Endothelial cell of umbilical vein (primary cell): ENCODE measurements at regions not wholly inside any gene's neighbourhood (a gene's known extent, or its start where the extent isn't known, plus 50 kb on each side); places are given as distances from the start of the nearest gene placed in this dataset.

Experiments used
- BruUV-seq: library from RNA; stranded (reverse); fragments of 400-500 nt; replicated peaks from 2 replicates; lab custom pipeline; 2021; lab: Mats Ljungman, UMichigan
- CTCF ChIA-PET: fragments of 300-600, 350-600 bp; sonication (Branson Sonifier 250); formaldehyde crosslinking; loops from one replicate; lab custom pipeline; 2021; ENCODE audit warnings: antibody characterized with exemption, inconsistent platforms; lab: Charles Lee
- POLR2A ChIA-PET: fragments of 300-600, 350-600 bp; sonication (Branson Sonifier 250); formaldehyde crosslinking; loops from one replicate; lab custom pipeline; 2021; ENCODE audit warnings: antibody characterized with exemption, inconsistent platforms; lab: Charles Lee
- DNase-seq: peaks from one replicate; pipeline ENCODE4 v3.0.0-alpha.2; 2011; ENCODE audit warnings: low read depth, low spot score
- FAIRE-seq: peaks from 2 replicates; lab custom pipeline; 2011; peaks lifted over from hg19 to GRCh38; lab: Jason Lieb, UNC
- H2AFZ ChIP-seq: 2 replicates; pipeline ENCODE4 v1.6.0; 2012; ENCODE audit warnings: low read depth, low read length, control low read depth, inconsistent platforms
- H3K27ac ChIP-seq: 2 replicates; pipeline ENCODE4 v1.5.1; 2011; ENCODE audit warnings: low read depth, mild to moderate bottlenecking, control low read depth, low read length, moderate library complexity; ENCODE audit not compliant: insufficient read depth
- H3K27me3 ChIP-seq, 2 experiments: 2 replicates each; pipeline versions ENCODE4 v1.6.0 to v1.6.1; 2011; ENCODE audit warnings: low read length in 2 of 2, mixed read lengths in 1 of 2; ENCODE audit not compliant: control insufficient read depth in 2 of 2, insufficient read depth in 2 of 2
- H3K36me3 ChIP-seq, 2 experiments: 2 replicates in 1 of 2; 3 replicates in 1 of 2; pipeline ENCODE4 v1.5.1; 2011; ENCODE audit warnings: low read length in 2 of 2, mild to moderate bottlenecking in 1 of 2, moderate library complexity in 1 of 2; ENCODE audit not compliant: control insufficient read depth in 2 of 2, insufficient read depth in 2 of 2; ENCODE audit errors: extremely low read depth in 1 of 2
- H3K4me1 ChIP-seq: 3 replicates; pipeline ENCODE4 v1.5.1; 2011; ENCODE audit warnings: mild to moderate bottlenecking, low read length; ENCODE audit not compliant: control insufficient read depth, insufficient read depth; ENCODE audit errors: extremely low read depth
- H3K4me2 ChIP-seq: 2 replicates; pipeline ENCODE4 v1.6.1; 2011; ENCODE audit warnings: low read length, control low read depth, mixed read lengths; ENCODE audit not compliant: insufficient read depth
- H3K4me3 ChIP-seq, 3 experiments: fragments of 200-600 bp in 1 of 3; sonication (generic), shearing (Covaris generic) in 1 of 3; replicated peaks in 1 of 3; 2 replicates each; pipeline ENCODE4 v1.5.1; 2011 to 2016; ENCODE audit warnings: control low read depth in 3 of 3, low read length in 3 of 3, mild to moderate bottlenecking in 2 of 3, inconsistent platforms in 1 of 3, low read depth in 1 of 3, moderate library complexity in 1 of 3; ENCODE audit not compliant: insufficient read depth in 1 of 3
- H3K79me2 ChIP-seq: 2 replicates; pipeline ENCODE4 v1.6.0; 2012; ENCODE audit warnings: low read length, inconsistent platforms; ENCODE audit not compliant: control insufficient read depth, insufficient read depth
- H3K9ac ChIP-seq: replicated peaks from 2 replicates; pipeline ENCODE3; 2011; ENCODE audit warnings: low read length, control low read depth; ENCODE audit not compliant: insufficient read depth; ENCODE audit errors: extremely low read depth
- H3K9me1 ChIP-seq: replicated peaks from 3 replicates; pipeline ENCODE4 v1.6.0; 2011; ENCODE audit warnings: mild to moderate bottlenecking, low read length; ENCODE audit not compliant: control insufficient read depth, insufficient read depth; ENCODE audit errors: extremely low read depth
- H3K9me3 ChIP-seq: replicated peaks from 2 replicates; pipeline ENCODE4 v1.5.1; 2012; ENCODE audit warnings: low read length, inconsistent platforms; ENCODE audit not compliant: control insufficient read depth, insufficient read depth
- H4K20me1 ChIP-seq: replicated peaks from 2 replicates; pipeline ENCODE3; 2011; ENCODE audit warnings: mild to moderate bottlenecking, low read length; ENCODE audit not compliant: control insufficient read depth, insufficient read depth; ENCODE audit errors: extremely low read depth
- CTCF ChIP-seq, 2 donors: IDR thresholded peaks; 1 replicate in 1 of 2; 2 replicates in 1 of 2; pipeline ENCODE4 v1.5.1; 2011; ENCODE audit warnings: low read length in 2 of 2, mild to moderate bottlenecking in 2 of 2, moderate library complexity in 2 of 2, control low read depth in 1 of 2, inconsistent platforms in 1 of 2, low read depth in 1 of 2; ENCODE audit not compliant: insufficient read depth in 1 of 2; ENCODE audit errors: extremely low read depth in 1 of 2
- EZH2 ChIP-seq: IDR thresholded peaks from 2 replicates; pipeline ENCODE4 v1.6.1; 2012; ENCODE audit warnings: borderline replicate concordance, low read depth, mild to moderate bottlenecking, moderate library complexity, low read length, inconsistent platforms; ENCODE audit not compliant: severe bottlenecking
- FOS ChIP-seq: IDR thresholded peaks from 2 replicates; pipeline ENCODE4 v1.6.1; 2011; ENCODE audit warnings: mild to moderate bottlenecking, low read length, moderate library complexity, borderline replicate concordance; ENCODE audit not compliant: insufficient read depth
- GATA2 ChIP-seq: IDR thresholded peaks from 2 replicates; pipeline ENCODE4 v1.7.0; 2011; ENCODE audit warnings: low read depth, mild to moderate bottlenecking, moderate library complexity, mixed read lengths, low read length; ENCODE audit not compliant: insufficient read length, insufficient read depth
- JUN ChIP-seq: IDR thresholded peaks from 2 replicates; pipeline ENCODE4 v1.6.1; 2011; ENCODE audit warnings: borderline replicate concordance, low read depth; ENCODE audit not compliant: insufficient read length, insufficient read depth
- MAX ChIP-seq: IDR thresholded peaks from 2 replicates; pipeline ENCODE4 v1.6.1; 2011; ENCODE audit not compliant: insufficient read depth, insufficient read length
- MYC ChIP-seq: IDR thresholded peaks from one replicate; pipeline ENCODE4 v1.6.1; 2011; ENCODE audit warnings: mild to moderate bottlenecking, low read depth, low read length
- POLR2A ChIP-seq: IDR thresholded peaks from 2 replicates; pipeline ENCODE4 v1.6.1; 2012; ENCODE audit warnings: low read depth, mild to moderate bottlenecking, control low read depth, low read length
- POLR2AphosphoS5 ChIP-seq: IDR thresholded peaks from 2 replicates; pipeline ENCODE4 v1.6.1; 2012; ENCODE audit warnings: low read depth, mild to moderate bottlenecking, control low read depth, low read length, moderate library complexity; ENCODE audit not compliant: insufficient read depth
- dilution Hi-C: fragments of 300-500 bp; cut with MboI; formaldehyde crosslinking; loops from one replicate; pipeline ENCODE4 v1.15.0; 2019; ENCODE audit warnings: low sequenced_read_pairs; ENCODE audit not compliant: extremely low pct_ligation_motif_present
- intact Hi-C: fragments of 100-400 bp; cut with micrococcal nuclease; formaldehyde crosslinking; loops from one replicate; pipeline ENCODE4 v1.10.0; 2022

GRCh38 chr20:19807946-19808330 lies 49.9 kb downstream of the RIN2 start:
- Histone ChIP-seq H3K27ac (no peak overlapping the region), H3K27me3 (no peaks in the 10 kb centered on the region), H3K9ac (no peak overlapping the region), H3K4me1 (peaks cover 25% of the 10 kb centered on the region), H3K36me3 (peaks cover 0 to 4% of the 10 kb centered on the region in 2 experiments), H2AFZ (no peak overlapping the region), H3K79me2 (no peaks in the 10 kb centered on the region), H3K4me2 (no peak overlapping the region), H3K9me3 (no peaks in the 10 kb centered on the region), H3K9me1 (no peaks in the 10 kb centered on the region), H4K20me1 (no peaks in the 10 kb centered on the region), H3K4me3 (no peak overlapping the region)
- DNase-seq = no peak
- TF ChIP-seq POLR2A (no peak), JUN (no peak), POLR2AphosphoS5 (no peak), MYC (no peak), CTCF (IDR thresholded peaks at IDR 0.05; ENCODE audit: extremely low read depth in 1 of 2, insufficient read depth in 1 of 2, low read depth in 1 of 2, low read length in 2 of 2) (no peak), FOS (no peak), GATA2 (no peak), EZH2 (no peak), MAX (no peak)
- CTCF ChIA-PET = interaction anchor here (1.3 to 1.9 kb wide), 2 partner anchors 11 to 20 kb away, joined by 3 to 5 read pairs; no protein-coding TSS in a partner anchor
- FAIRE-seq = no peak
- POLR2A ChIA-PET = interaction anchor here (0.9 kb wide), 1 partner anchor 9 kb away, joined by 3 read pairs; no protein-coding TSS in a partner anchor
- dilution Hi-C loops = loop anchor here (25.0 kb wide), 1 partner anchor 179 kb away; no protein-coding TSS in a partner anchor
- intact Hi-C loops = no loop called here
- no TSS peak for BruUV-seq
